MM.1S (cell line): ENCODE measurements at regions not wholly inside any gene's neighbourhood (a gene's known extent, or its start where the extent isn't known, plus 50 kb on each side); places are given as distances from the start of the nearest gene placed in this dataset.
A peak's percentile ranks its signal among the peaks of the same experiment; 100 is the strongest.

ENCODE experiments used
- DNase-seq: peaks from one replicate; pipeline ENCODE4 v3.0.0-alpha.2; 2015
- H2AFZ ChIP-seq: fragments of 300-600 bp; sonication (generic); 2 replicates; pipeline ENCODE4 v1.6.0; 2016; ENCODE audit warnings: antibody characterized with exemption, low read length
- H3F3A ChIP-seq: fragments of 300-600 bp; sonication (generic); 2 replicates; pipeline ENCODE4 v1.6.1; 2016; ENCODE audit warnings: mild to moderate bottlenecking, antibody characterized with exemption, low read length, moderate library complexity, mixed read lengths; ENCODE audit not compliant: insufficient read depth
- H3K27ac ChIP-seq: fragments of 300-600 bp; sonication (generic); 2 replicates; pipeline ENCODE4 v1.5.1; 2016; ENCODE audit warnings: mild to moderate bottlenecking, low read length
- H3K27me3 ChIP-seq: fragments of 300-600 bp; sonication (generic); replicated peaks from 2 replicates; pipeline ENCODE4 v1.6.0; 2016; ENCODE audit warnings: low read length; ENCODE audit not compliant: insufficient read depth
- H3K36me3 ChIP-seq: fragments of 300-600 bp; sonication (generic); replicated peaks from 2 replicates; pipeline ENCODE4 v1.6.1; 2016; ENCODE audit warnings: mild to moderate bottlenecking, low read length, mixed read lengths; ENCODE audit not compliant: insufficient read depth
- H3K4me1 ChIP-seq: fragments of 300-600 bp; sonication (generic); 2 replicates; pipeline ENCODE4 v1.6.1; 2016; ENCODE audit warnings: low read length, mixed read lengths
- H3K4me2 ChIP-seq: fragments of 300-600 bp; sonication (generic); 2 replicates; pipeline ENCODE4 v1.6.0; 2016; ENCODE audit warnings: low read depth, low read length
- H3K4me3 ChIP-seq: fragments of 300-600 bp; sonication (generic); 2 replicates; pipeline ENCODE4 v1.5.1; 2016; ENCODE audit warnings: low read length, mixed read lengths
- H3K79me2 ChIP-seq: fragments of 300-600 bp; sonication (generic); 2 replicates; pipeline ENCODE4 v1.6.1; 2016; ENCODE audit warnings: mixed run types, low read length, mixed read lengths
- H3K9ac ChIP-seq: fragments of 300-600 bp; sonication (generic); 2 replicates; pipeline ENCODE4 v1.6.1; 2016; ENCODE audit warnings: low read length, mixed read lengths
- H3K9me2 ChIP-seq: fragments of 300-600 bp; sonication (generic); replicated peaks from 2 replicates; pipeline ENCODE4 v1.6.1; 2016; ENCODE audit warnings: mild to moderate bottlenecking, low read length, mixed read lengths; ENCODE audit not compliant: insufficient read depth
- H3K9me3 ChIP-seq: fragments of 300-600 bp; sonication (generic); replicated peaks from 2 replicates; pipeline ENCODE4 v1.6.1; 2016; ENCODE audit warnings: mild to moderate bottlenecking, low read length, mixed read lengths; ENCODE audit not compliant: insufficient read depth
- H4K20me1 ChIP-seq: fragments of 300-600 bp; sonication (generic); 2 replicates; pipeline ENCODE4 v1.6.1; 2016; ENCODE audit warnings: mild to moderate bottlenecking, low read length, moderate library complexity, mixed read lengths; ENCODE audit not compliant: insufficient read depth
- EZH2 ChIP-seq: fragments of 300-600 bp; sonication (generic); optimal IDR thresholded peaks from 2 replicates; pipeline ENCODE3; 2017; ENCODE audit warnings: low read depth, mild to moderate bottlenecking, antibody characterized with exemption, low read length, mixed read lengths
- EZH2phosphoT487 ChIP-seq: fragments of 300-600 bp; sonication (generic); IDR thresholded peaks from 2 replicates; pipeline ENCODE4 v1.6.1; 2018; ENCODE audit warnings: antibody characterized with exemption, low read length
- TF ChIP-seq, protein P1 (sequence below): fragments of 300-600 bp; sonication (generic); IDR thresholded peaks from 2 replicates; pipeline ENCODE4 v1.5.1; 2016; ENCODE audit warnings: antibody characterized with exemption, low read length, mixed read lengths

DNA sequence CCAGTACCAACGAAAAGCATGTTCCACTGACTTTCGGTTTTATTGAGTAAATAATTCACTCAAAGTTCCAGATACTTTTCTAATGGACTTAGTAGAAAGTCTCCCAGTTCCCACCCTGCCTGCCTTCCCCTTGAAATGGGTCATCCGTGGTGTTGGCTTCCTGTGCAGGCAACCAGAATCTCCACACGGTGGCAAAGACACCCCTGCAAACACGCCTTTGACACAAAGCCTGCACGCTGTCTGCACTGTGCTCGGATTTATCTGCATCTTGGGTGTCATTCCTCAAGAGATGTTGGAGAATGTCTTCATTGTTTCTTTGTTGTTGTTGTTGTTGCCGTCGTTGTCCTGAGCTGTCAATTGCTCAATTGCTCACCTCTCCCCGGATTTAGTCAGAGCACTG, 150.0 kb upstream of the IRX2 start:
- no peaks in the 10 kb centered on the region for H4K20me1 ChIP-seq
- no peak overlapping the region for H2AFZ ChIP-seq
- H3K27ac ChIP-seq = no peak overlapping the region
- H3K4me3 ChIP-seq = no peak overlapping the region
- no peaks in the 10 kb centered on the region for H3K9me3 ChIP-seq
- no peaks in the 10 kb centered on the region for H3K36me3 ChIP-seq
- no peaks in the 10 kb centered on the region for H3K9me2 ChIP-seq
- H3K27me3 ChIP-seq = no peaks in the 10 kb centered on the region
- H3K9ac ChIP-seq = no peak overlapping the region
- H3K4me1 ChIP-seq = peaks cover 11% of the 10 kb centered on the region
- no peaks in the 10 kb centered on the region for H3K79me2 ChIP-seq
- no peak for TF ChIP-seq EZH2phosphoT487
- H3F3A ChIP-seq = no peaks in the 10 kb centered on the region
- no peak for DNase-seq
- H3K4me2 ChIP-seq = no peak overlapping the region

DNA sequence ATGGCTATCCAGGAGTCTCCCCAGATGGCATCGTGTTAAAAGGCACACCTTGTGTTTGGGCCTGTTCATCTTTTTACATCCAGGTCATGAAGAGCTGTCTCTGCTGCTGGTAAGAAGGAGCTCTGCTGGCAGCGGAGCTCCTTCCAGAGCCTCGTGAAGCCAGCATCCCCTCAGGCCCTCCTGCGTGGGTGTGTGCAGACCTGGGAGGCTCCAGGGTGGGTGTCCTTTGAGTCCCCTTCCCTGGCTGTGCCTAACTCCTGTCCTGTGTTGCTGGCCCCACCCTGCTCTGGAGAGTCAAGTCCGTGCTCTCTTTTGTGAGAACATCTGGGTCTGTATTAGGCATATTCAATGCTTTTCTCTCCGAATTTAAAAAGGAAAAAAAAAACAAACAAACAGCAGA, 149.6 kb upstream of the IRX2 start:
- Histone ChIP-seq H3K4me2 (no peak overlapping the region), H4K20me1 (no peaks in the 10 kb centered on the region), H3K9me3 (no peaks in the 10 kb centered on the region), H3K4me3 (no peak overlapping the region), H3K4me1 (peaks cover 11% of the 10 kb centered on the region), H2AFZ (no peak overlapping the region), H3K79me2 (no peaks in the 10 kb centered on the region), H3K36me3 (no peaks in the 10 kb centered on the region), H3K27ac (no peak overlapping the region), H3F3A (no peaks in the 10 kb centered on the region), H3K9me2 (no peaks in the 10 kb centered on the region), H3K27me3 (no peaks in the 10 kb centered on the region), H3K9ac (no peak overlapping the region)
- TF ChIP-seq EZH2 = no peak
- TF ChIP-seq EZH2phosphoT487 = no peak
- DNase-seq = no peak

DNA sequence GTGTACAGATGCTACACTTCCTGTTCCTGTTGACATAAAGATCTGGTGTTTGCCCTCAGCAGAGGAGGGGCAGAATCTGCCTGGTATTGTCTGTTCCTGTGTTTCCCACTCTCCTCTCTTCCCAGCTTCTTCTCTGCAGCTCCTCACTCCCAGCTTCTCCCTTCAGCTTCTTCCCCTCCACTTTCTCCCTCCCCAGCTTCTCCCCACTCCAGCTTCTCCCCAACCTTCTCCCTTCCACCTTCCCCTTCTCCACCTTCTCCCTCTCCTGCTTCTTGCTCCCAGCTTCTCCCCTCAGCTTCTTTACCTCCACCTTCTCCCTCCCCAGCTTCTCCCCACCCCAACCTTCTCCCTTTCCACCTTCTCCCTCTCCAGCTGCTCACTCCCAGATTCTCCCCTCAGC, 148.9 kb upstream of the IRX2 start:
- Histone ChIP-seq H3K36me3 (no peaks in the 10 kb centered on the region), H3K27ac (no peak overlapping the region), H3K4me1 (peaks cover 11% of the 10 kb centered on the region), H3F3A (no peaks in the 10 kb centered on the region), H3K4me3 (no peak overlapping the region), H4K20me1 (no peaks in the 10 kb centered on the region), H3K9me3 (no peaks in the 10 kb centered on the region), H3K79me2 (no peaks in the 10 kb centered on the region), H3K4me2 (no peak overlapping the region), H3K27me3 (no peaks in the 10 kb centered on the region), H3K9ac (no peak overlapping the region), H3K9me2 (no peaks in the 10 kb centered on the region), H2AFZ (no peak overlapping the region)
- TF ChIP-seq EZH2phosphoT487 (no peak), EZH2 (no peak)
- TF ChIP-seq, protein P1, sequence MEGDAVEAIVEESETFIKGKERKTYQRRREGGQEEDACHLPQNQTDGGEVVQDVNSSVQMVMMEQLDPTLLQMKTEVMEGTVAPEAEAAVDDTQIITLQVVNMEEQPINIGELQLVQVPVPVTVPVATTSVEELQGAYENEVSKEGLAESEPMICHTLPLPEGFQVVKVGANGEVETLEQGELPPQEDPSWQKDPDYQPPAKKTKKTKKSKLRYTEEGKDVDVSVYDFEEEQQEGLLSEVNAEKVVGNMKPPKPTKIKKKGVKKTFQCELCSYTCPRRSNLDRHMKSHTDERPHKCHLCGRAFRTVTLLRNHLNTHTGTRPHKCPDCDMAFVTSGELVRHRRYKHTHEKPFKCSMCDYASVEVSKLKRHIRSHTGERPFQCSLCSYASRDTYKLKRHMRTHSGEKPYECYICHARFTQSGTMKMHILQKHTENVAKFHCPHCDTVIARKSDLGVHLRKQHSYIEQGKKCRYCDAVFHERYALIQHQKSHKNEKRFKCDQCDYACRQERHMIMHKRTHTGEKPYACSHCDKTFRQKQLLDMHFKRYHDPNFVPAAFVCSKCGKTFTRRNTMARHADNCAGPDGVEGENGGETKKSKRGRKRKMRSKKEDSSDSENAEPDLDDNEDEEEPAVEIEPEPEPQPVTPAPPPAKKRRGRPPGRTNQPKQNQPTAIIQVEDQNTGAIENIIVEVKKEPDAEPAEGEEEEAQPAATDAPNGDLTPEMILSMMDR = no peak
- no peak for DNase-seq

DNA sequence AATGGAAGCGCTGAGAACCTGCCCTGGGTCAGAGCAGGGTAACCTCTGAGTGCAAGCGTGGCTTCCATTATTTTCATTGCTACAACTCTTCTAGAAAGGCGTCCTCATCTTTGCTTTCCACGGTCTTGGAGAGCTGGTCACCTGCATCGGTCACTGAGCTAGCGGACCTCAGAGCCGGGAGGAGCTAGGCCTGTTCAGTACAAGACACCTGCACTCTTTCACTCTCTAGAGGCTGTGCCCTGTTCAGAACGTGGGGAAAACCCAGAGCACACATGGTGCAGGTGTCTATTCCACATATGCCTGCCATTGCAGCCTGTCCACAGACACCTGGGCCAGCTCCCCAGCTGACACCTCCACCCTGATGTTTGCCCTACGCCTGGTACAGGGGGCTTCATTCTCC, 147.8 kb upstream of the IRX2 start:
- Histone ChIP-seq H3K4me3 (no peak overlapping the region), H3K36me3 (no peaks in the 10 kb centered on the region), H3K27me3 (no peaks in the 10 kb centered on the region), H3K4me2 (0 out of 2 replicates have a peak overlapping the region, but pooled peaks have one; percentile 1), H3K9me3 (no peaks in the 10 kb centered on the region), H4K20me1 (no peaks in the 10 kb centered on the region), H3F3A (no peaks in the 10 kb centered on the region), H3K27ac (no peak overlapping the region; the same call in 1 of the 2 replicates), H3K9me2 (no peaks in the 10 kb centered on the region), H3K79me2 (no peaks in the 10 kb centered on the region), H2AFZ (peak overlapping the region; percentile 10; the same call in 1 of the 2 replicates), H3K4me1 (peaks cover 11% of the 10 kb centered on the region), H3K9ac (no peak overlapping the region)
- TF ChIP-seq, protein P1 = no peak
- TF ChIP-seq EZH2 (no peak), EZH2phosphoT487 (no peak)
- peak; percentile 77 for DNase-seq
